NCI-H82 (cell line): ENCODE measurements at regions not wholly inside any gene's neighbourhood (a gene's known extent, or its start where the extent isn't known, plus 50 kb on each side); places are given as distances from the start of the nearest gene placed in this dataset.
A peak's percentile ranks its signal among the peaks of the same experiment; 100 is the strongest.

ENCODE experiments used
- DNase-seq: peaks from one replicate; lab custom pipeline; 2025; lab: John Stamatoyannopoulos, UW

- DNase-seq = no peak
Measured at GRCh38 chr7:18081617-18082016, 54.0 kb upstream of the PRPS1L1 start.

- DNase-seq = no peak
Measured at GRCh38 chr7:18082169-18082568, 54.5 kb upstream of the PRPS1L1 start.

- DNase-seq = peak; percentile 56
Measured at GRCh38 chr7:18086165-18087025, 58.7 kb upstream of the PRPS1L1 start.

- DNase-seq = peak; percentile 37
Measured at GRCh38 chr7:18087026-18087686, 59.5 kb upstream of the PRPS1L1 start.

DNA sequence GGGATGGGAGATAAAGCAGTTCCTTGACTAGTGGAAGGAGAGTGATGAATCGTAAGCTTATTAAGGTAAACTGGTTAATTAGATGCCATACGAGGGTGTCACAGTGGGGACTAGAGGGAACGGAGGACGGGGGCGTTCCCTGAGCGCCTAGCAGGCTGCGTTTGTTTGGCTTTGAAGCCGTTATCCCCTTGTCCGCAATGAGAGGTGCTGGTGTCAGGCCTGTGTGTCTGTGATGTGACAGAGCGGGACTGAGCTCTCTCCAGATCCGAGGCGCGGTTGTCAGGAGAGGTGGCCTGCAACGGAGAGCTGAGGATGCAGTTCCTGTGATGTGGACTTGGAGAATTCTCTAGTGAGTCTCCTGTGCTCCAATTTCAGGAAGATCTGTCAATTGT is 60.0 kb upstream of the PRPS1L1 start:
- peak; percentile 91 for DNase-seq

DNA sequence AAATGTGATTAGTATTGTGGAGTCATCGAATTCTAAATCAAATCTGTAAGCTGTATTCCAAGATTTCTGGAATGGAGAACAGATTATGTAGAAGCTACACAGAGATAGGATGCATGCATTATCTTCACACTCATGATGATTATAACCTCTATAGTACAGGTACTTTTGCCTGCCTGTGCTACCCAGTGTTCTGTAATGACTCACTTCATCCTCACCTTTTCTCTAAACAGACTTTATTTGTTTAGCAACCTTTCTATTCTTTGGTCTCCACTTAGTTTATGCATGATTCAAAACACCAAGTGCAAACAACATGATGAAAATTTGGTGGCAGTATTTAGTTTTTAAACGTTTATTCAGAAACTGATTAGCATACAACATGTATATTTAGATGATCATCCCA is 68.4 kb upstream of the PRPS1L1 start:
- DNase-seq = no peak

- no peak for DNase-seq
Measured at GRCh38 chr7:18102576-18102975, 74.9 kb upstream of the PRPS1L1 start.

DNA sequence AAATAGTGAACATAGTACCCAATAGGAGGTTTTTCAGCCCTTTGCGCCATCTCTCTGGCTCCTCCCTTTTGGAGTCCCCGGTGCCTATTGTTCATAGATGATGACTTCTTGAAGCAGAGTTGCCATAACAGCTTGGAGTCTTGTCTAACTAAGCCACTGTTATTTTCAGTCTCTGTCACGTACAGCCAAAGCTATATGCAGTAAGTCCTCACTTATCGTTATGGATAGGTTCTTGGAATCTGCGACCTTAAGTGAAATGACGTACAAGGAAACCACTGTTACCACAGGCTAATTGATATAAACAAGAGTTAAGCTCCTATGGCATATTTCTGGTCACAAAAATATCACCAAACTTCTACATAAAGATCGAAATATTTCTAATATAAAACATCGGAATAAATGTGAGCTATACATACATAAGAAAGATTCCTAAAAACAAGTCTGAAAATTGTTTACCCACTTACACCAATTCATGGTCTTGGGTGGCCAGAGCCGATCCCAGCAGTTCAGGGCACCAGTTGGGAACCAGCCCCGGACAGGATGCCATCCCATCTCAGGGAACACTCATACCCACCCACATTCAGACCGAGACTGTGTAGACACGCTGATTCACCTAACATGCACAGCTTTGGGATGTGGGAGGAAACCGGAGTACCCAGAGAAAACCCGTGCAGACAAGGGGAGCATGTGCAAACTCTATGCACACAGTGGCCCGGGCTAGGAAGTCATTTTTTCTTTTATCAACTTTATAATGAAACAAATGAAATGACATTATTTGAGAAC is 76.0 kb upstream of the PRPS1L1 start:
- no peak for DNase-seq

GRCh38 chr7:18109762-18110161 is 82.1 kb upstream of the PRPS1L1 start:
- no peak for DNase-seq

GRCh38 chr7:18116661-18117060 is 89.0 kb upstream of the PRPS1L1 start:
- DNase-seq = no peak

- no peak for DNase-seq
Measured at GRCh38 chr7:18117482-18117881, 89.8 kb upstream of the PRPS1L1 start.

DNA sequence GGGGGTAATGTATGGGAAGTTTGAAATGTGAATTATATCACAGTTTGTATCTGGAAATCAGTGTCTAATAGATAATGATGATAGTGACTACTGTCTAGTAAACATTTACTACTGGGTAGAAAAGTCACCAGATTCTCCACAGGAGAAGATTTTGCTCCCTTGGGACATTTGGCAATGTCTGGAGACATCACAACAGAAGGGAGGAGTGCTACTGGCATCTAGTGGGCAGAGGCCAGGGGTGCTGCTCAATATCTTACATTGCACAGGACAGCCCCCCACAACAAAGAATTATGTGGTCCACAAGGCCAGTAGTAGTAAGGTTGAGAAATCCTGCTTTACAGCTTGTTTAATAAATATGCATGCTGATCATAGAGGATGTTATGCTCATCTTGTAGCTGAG is 92.3 kb upstream of the PRPS1L1 start:
- peak; percentile 42 for DNase-seq

GRCh38 chr7:18123508-18124239 is 96.0 kb upstream of the PRPS1L1 start:
- no peak for DNase-seq

DNA sequence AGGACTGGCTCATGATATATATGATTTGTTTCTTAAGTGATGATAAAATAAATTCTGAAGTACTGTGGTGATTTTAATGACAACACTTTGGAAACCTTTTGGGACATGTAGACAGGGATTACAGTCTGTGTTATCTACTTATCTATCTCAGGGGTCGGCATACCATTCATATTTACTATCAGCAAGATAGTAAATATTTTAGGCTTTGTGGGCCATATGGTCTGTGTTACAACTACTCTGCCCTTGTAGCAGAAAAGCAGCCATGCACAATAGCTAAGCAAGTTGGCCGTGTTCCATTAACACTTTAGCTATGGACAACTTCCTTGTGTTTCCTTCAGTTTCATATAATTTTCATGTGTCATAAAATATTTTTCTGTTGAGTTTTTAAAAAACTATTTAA is 97.8 kb upstream of the PRPS1L1 start:
- DNase-seq = peak; percentile 8

GRCh38 chr7:18126281-18126680 is 98.6 kb upstream of the PRPS1L1 start:
- DNase-seq = no peak

DNA sequence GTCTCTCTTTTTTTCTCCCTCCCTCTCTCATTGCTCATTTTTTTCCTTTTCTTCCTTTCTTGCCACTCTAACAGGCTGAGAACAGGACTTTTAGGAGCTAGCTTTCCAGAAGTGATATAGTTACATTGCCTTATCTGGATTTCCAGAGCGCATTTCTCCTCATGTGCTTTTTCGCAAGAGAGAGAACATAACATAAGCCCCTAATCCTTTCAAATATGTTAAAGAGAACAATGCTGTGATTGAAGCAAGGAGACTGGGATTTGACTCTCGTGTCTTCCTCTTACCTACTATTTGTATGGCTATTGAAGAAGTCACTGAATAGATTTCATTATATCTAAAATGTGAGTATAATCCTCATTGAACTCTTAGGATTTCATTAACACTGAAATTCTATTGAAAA is 101.2 kb upstream of the PRPS1L1 start:
- DNase-seq = peak; percentile 29

- DNase-seq = no peak
Measured at GRCh38 chr7:18132811-18133210, 105.2 kb upstream of the PRPS1L1 start.

DNA sequence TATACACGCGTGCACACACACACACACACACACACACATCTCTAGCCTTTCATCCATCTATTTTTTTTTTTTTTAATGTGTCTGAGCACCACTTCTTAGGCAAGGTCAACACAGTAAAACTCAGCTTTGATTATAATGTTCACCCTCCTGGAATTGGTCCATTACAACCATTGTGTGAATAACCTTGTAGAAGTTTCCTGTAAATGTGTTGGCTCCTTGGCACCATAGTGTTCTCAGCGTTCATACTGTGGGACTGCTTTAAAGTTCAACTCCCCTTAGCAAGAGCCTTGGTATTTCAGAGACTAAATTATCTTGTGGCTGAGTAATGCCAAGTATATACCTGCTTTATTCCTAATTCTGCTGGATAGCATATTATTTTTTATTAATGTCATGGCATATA is 106.3 kb upstream of the PRPS1L1 start:
- no peak for DNase-seq

DNA sequence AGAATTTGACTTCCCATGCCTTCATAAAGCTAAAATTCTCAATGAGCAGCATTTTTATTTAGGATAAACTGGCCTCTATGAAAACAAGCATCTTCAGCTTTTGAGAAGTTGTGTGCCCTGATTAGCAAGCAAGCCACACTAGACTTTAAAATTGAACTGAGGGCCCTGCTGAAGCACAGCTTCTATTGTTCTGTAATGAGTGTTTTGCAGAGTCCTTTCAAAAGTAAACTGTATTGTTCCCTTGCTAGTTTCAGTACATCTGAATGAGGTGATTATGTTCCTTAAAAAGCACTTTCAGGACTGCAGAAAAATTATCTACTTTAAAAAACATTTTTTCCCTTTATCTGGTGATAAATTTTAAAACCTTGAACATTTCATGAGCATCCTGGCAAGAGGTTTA is 113.3 kb upstream of the PRPS1L1 start:
- DNase-seq = no peak

- no peak for DNase-seq
Measured at GRCh38 chr7:18144166-18144565, 116.5 kb upstream of the PRPS1L1 start.

DNA sequence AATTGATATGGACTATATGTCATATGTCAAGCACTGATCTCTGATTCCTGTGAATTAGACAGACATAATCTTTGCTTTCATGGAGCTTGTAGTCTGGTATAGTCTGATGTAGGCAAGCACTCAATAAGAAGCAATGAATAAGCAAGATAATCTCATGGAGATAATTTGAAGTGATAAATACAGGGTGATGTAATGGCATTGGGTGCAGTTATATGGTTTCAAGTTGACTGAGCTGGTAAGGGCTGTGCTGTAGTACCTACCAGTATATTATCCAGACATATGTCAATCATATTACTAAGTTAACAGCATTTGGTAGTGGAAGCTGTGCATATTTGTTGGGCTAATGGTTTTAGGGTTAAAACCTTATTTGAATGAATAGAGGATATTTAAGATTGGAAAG is 117.5 kb upstream of the PRPS1L1 start:
- DNase-seq = no peak

GRCh38 chr7:18151422-18151821 is 123.8 kb upstream of the PRPS1L1 start:
- DNase-seq = peak; percentile 71
